NCI-H2171 treated with DMSO at 0.1 percent for 48 hours (cell line): ENCODE measurements at regions not wholly inside any gene's neighbourhood (a gene's known extent, or its start where the extent isn't known, plus 50 kb on each side); places are given as distances from the start of the nearest gene placed in this dataset.
A peak's percentile ranks its signal among the peaks of the same experiment; 100 is the strongest.

Source experiments
- DNase-seq: peaks from one replicate; lab custom pipeline; 2025; lab: John Stamatoyannopoulos, UW

GRCh38 chr10:94192974-94193373, 169.8 kb downstream of the NOC3L start:
- no peak for DNase-seq

DNA sequence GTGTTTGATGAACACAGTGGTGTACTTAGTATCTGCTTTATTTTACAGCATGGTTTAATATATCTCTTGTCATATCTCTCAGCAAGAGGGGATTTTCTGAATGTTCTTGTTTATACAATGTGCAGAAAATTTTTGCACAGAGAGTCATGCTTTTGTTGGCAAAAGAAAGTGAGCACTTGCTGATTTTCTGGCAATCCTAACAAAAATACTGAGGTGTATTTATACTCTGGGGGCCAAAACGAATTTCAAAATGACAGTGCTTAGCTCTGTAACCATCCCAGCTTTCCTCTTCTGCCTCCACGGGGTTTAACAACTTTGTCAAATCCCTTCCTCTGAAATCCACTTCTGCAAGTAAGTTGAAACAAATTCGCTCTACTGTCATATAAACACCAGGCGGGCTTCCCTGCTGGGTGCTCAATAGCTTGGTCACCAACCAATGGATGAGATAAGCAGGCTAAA, 169.2 kb downstream of the NOC3L start:
- no peak for DNase-seq

DNA sequence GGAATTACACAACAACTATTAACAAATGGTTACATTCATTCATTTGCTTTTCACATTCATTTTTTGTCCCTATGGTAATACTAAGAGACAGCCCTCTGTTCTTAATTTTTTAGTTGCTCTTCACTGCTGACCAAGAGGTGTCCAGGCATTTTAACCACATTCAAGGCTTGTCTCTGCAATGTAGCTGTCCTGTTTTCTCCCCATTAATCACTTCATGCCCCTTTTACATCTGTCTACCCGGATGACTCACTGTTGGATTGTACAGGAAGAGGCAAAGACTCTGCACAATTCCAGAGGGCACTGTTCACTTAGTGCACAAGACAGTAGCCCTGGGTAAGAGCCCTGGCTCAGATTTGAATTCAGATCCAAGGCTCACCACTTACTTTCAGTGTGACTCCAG, 168.5 kb downstream of the NOC3L start:
- DNase-seq: no peak

- DNase-seq: no peak
These were observed 165.5 kb downstream of the NOC3L start for GRCh38 chr10:94197241-94197640.

DNA sequence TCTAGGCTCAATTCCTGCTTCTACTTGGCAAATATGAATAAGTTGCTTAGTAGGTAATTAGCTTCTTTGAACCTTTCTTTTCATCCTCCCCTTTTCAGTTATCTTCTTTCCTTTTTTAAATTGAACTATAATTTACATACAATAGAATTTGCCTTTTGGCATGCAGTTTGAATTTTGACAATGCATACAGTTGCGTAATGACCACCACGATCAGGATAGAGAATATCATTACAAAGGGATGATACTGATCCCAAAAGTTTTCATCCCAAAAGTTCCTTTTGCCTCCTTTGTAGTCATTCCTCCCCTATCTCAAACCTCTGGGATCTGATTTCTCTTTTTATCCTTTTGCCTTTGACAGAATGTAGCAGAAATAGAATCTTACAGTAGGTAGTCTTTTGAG, 164.4 kb downstream of the NOC3L start:
- DNase-seq: no peak

- DNase-seq: no peak
These were observed 163.2 kb downstream of the NOC3L start for GRCh38 chr10:94199565-94199964.

DNA sequence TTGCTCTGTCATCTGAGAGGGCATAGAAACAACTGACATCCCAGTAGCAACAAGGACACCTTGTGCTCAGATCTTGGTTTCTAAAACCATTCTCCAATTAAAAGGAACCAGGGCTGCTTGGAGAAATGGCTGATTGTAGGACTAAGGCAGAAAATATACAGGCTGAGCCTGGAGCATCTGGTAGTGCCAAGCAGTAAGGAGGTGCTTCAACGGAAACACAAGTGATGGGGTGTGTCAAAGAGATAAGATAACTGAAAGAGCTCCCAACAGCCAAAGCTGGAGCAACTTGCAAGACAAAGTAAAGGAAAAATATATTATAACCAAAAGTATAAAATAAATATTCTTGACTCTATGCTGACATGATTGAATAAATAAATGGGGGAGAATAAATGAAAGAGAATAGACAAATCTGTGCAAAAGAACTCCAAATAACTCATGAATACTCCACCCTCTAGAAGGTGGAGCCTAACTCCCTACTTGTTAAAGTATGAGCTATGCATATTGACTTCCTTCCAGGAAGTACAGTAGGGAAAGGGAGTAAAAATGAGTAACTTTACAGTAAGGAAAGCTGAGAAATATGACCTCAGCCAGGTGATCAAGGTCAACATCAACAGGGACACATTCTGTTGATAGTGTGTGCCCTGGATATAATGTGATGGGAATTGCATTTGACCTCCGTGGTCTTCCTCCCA, 162.4 kb downstream of the NOC3L start:
- DNase-seq: no peak

- DNase-seq: peak; percentile 74
These were observed 157.3 kb downstream of the NOC3L start for GRCh38 chr10:94205396-94205831.

DNA sequence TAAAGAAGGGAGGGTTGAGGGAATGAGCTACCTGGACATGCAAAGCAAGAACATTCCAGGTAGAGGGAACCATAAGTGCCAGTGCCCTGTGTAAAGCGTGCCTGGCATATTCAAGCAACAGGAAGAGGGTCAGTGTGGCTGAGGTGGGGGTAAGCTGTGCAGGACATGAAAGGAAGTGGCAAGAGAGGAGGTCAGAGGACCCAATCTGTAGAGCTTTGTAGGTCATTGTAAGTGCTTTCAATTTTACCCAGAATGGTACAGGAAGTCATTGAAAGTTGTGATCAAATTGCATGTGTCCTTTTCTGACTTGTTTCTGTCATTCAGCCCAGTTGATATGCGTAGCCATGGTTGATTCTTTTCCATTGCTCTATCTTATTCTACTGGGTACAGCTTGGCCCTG, 156.6 kb downstream of the NOC3L start:
- DNase-seq: no peak

DNA sequence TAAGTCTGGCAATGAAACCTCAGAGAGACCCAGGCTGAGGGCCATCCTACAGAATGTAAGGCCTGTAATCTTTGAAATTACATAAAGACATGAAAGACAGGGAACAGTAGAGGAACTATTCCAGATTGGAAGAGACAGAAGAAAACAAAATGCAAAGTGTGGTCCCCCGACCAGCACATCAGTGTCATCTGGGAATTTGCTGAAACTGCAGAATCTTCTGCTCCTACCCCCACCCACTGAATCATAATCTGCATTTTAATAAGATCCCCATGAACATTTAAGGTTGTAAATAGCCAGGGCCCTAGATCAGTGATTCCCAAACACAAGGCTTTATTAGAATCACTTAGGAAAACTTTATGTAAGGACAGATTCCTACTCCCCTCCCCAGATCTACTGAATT, 154.4 kb downstream of the NOC3L start:
- no peak for DNase-seq

DNA sequence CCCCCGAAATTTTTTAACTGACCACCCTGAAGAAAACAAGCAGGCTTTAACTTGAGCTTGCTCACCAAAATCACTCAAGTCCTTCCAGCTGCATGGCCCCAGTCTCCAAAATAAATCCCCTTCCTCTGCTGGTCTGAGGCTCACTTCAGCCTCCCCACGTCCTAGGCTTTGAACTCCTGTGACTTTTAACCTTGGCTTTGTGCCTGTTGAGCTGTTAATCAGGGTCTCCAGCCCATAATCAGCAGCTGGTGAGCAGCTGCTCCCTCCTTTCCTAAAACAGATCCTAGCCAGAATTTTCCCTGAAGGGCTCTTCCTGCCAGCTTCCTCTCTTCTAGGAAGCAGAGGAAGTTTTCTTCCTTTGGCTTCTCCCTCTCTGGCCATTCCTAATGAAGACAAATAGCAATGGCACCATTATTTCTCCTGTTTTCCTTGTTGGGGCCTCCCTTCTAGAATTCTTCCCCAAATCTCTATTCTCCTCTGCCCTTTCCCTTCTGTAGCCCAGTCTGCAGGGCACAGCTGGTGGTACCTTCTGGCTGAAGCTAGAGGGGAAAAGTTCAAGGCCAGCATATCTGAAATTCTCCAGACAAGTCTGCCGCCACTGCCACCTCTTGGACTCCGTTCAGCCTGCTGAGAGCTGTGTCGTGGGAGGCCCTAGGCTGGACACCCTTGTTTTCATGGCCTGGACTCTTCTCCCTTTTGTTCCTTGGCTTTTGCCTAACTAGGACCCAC, 152.1 kb downstream of the NOC3L start:
- peak; percentile 31 for DNase-seq

GRCh38 chr10:94211169-94211510, 151.6 kb downstream of the NOC3L start:
- no peak for DNase-seq

- DNase-seq: no peak
These were observed 149.7 kb downstream of the NOC3L start for GRCh38 chr10:94213001-94213530.

DNA sequence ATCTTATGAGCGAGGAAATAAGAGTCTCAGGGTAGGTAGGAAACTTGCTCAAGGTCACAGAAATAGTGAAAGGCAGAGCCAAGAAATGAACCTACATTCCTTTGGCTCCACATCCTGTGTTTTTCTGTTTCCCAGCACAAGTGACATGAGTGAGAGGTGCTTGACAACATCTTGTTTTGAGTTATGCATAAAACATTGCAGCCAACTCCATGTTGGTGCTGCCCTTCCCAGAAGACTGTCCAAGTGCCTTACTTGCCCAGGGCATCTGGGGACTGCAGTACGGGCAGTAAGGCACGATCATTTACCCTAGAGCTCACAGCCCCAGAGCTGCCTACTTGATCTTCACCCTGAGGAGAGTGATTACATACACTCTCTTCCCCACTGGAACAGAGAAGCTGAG, 148.8 kb downstream of the NOC3L start:
- no peak for DNase-seq

GRCh38 chr10:94214481-94214893, 148.3 kb downstream of the NOC3L start:
- no peak for DNase-seq

DNA sequence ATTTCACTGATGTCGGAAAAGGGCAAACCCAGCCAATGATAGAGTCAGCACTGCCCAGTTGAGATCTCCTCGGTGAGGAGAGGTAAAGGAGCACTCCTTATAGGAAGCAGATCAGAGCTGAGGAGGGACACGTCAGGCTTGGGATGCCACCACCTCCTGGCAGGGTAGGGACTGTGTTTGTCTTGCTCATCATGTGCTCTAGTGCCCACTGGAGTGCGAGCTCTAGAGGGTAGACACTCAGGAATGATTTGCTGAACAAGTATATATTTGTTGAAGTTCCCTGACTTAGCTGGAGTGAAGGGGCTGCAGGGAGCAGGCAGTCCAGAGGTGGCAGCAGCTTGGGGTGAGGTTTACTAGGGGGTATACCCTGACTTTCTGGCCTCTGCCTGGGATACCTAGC, 146.5 kb downstream of the NOC3L start:
- DNase-seq: no peak

- DNase-seq: no peak
These were observed 145.3 kb downstream of the NOC3L start for GRCh38 chr10:94217411-94217810.

DNA sequence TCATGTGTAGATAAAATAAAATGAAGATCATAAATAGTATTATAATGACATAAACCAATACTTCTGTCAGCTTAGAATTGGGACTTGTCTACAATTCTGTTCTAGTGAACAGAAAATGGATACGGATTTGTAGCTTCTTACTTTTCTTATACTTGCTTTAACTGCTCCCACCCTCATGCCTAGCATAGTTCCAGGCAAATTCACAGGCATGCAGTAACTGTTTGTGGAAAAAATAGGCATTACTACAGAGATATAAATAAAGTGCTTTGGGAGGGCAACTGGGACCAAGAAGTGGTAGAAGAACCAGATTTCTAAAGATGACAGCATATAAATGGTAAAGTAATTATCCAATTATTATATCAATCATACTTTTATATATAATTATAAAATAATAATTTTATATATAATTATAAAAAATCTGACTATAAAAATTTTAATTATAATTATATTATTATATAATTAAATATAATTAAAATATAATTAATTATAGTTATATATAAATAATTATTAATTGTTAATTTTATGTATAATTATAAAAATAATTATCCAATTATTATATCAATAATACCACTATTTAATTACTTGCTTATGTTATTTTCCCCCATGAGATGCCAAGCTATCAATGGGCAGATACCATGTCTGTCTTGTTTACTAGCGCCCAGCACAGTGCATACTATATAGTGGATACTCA, 144.1 kb downstream of the NOC3L start:
- no peak for DNase-seq

GRCh38 chr10:94219829-94220228, 142.9 kb downstream of the NOC3L start:
- no peak for DNase-seq

DNA sequence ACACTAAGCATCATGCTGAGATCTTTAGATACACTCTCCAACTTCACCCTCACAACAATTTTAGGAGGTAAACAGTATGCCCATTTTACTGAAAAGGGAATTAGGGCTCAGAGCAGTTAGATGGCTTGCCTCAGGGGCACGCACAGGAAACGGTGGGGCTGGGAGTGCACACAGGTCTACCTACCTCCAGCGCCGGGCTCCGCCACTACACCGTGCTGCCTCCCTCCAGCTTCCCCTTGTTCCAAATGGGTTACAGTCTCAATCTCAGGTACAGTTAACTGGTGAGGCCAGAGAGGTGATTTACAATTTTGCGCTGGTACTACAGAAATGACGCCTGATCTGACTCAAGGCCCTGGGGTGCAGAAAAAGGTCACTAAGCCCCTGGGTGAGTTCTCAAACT, 142.0 kb downstream of the NOC3L start:
- no peak for DNase-seq

DNA sequence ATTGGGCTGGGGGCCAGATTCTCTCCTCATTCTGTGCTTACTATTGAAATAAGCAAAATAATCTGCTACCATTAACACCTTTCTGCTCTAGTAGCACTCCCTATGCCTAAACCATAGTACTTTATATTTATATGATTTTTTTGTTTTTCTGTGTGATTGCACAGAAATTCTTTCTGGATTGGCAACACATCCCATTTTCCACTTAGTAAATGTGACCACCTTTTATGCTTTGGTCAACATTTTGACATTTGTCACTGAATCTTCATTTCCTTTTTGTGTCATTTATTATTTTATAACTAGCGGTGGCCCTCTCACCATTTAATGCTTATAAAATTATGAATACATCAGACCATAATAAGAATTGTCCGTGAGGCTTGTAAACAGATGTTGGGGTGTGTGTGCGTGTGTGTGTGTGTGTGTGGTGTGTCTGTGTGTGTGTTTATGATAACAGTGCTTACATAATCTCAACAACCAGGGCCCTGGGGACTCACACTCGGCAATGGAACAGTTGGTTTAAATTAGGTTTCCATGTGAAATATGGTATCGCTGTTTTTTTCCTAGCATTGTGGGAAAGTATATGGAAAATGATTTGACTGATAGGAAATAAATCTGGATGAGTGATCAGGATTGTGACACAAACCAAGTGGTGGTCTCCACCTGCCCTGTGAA, 138.9 kb downstream of the NOC3L start:
- DNase-seq: peak; percentile 73

DNA sequence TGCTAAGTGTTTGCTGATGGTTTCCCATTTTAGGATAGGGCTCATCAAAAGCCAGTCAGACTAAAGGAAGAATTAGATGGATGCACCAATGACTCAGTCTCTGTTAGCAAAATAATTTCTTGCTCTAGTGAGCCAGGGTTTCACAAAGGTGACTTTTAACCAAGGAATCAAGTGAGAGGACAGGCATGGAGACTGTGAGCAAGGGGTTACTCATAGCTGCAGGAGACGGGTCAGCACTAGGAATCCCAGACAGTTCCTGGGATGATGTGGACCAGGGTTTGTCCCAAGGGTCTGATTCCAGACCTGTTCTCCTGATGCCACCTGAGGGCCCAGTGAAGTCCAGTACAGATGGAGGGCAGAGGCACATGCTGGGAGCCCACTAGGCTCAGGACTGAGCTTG, 138.1 kb downstream of the NOC3L start:
- DNase-seq: no peak
